SU-DHL-6 (cell line): ENCODE measurements at regions not wholly inside any gene's neighbourhood (a gene's known extent, or its start where the extent isn't known, plus 50 kb on each side); places are given as distances from the start of the nearest gene placed in this dataset.

Experiments used
- CTCF ChIP-seq: fragments of 200-600 bp; sonication (generic); IDR thresholded peaks from one replicate; pipeline ENCODE4 v1.5.1; 2017; ENCODE audit warnings: antibody characterized with exemption, mild to moderate bottlenecking, low read length, moderate library complexity; ENCODE audit not compliant: insufficient read depth, poor library complexity, severe bottlenecking
- EZH2phosphoT487 ChIP-seq: fragments of 200-600 bp; sonication (generic), shearing (Covaris generic); conservative IDR thresholded peaks from 2 replicates; pipeline ENCODE4 v1.6.1; 2018; ENCODE audit warnings: mild to moderate bottlenecking, antibody characterized with exemption, low read length, moderate library complexity, mixed read lengths

- TF ChIP-seq CTCF (no peak), EZH2phosphoT487 (no peak)
Observed at GRCh38 chr9:17083258-17083657, 51.6 kb upstream of the CNTLN start.
